ENCODE measurements at regions not wholly inside any gene's neighbourhood (a gene's known extent, or its start where the extent isn't known, plus 50 kb on each side); places are given as distances from the start of the nearest gene placed in this dataset.

- DNase-seq (ENCODE audit: low spot score) = no peak
- TF ChIP-seq, protein P1, sequence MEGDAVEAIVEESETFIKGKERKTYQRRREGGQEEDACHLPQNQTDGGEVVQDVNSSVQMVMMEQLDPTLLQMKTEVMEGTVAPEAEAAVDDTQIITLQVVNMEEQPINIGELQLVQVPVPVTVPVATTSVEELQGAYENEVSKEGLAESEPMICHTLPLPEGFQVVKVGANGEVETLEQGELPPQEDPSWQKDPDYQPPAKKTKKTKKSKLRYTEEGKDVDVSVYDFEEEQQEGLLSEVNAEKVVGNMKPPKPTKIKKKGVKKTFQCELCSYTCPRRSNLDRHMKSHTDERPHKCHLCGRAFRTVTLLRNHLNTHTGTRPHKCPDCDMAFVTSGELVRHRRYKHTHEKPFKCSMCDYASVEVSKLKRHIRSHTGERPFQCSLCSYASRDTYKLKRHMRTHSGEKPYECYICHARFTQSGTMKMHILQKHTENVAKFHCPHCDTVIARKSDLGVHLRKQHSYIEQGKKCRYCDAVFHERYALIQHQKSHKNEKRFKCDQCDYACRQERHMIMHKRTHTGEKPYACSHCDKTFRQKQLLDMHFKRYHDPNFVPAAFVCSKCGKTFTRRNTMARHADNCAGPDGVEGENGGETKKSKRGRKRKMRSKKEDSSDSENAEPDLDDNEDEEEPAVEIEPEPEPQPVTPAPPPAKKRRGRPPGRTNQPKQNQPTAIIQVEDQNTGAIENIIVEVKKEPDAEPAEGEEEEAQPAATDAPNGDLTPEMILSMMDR (IDR thresholded peaks at IDR 0.05; ENCODE audit: extremely low read depth, missing control alignments) = no peak
Measured at GRCh38 chr2:83923531-83923930, 535.5 kb downstream of the SUCLG1 start.

GRCh38 chr2:83916559-83916958, 542.5 kb downstream of the SUCLG1 start:
- DNase-seq (ENCODE audit: low spot score) = no peak
- TF ChIP-seq, protein P1 (IDR thresholded peaks at IDR 0.05; ENCODE audit: extremely low read depth, missing control alignments) = no peak

DNA sequence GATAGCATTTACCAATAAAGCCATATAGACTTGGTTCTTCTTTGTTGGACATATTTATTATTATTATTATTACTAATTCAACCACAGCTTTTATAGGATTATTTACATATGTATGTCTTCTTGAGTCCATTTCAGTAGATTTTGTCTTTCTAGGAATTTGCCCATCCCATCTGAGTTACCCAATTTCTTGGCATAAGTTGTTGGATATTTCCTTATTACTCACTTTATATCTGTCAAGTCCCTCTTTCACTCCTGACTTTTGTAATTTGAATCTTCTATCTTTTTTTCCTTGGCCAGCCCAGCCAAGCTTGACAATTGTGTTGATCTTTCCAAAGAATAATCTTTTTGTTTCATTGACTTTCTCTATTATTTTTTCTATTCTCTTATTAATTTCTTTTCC, 543.7 kb downstream of the SUCLG1 start:
- TF ChIP-seq, protein P1 (IDR thresholded peaks at IDR 0.05; ENCODE audit: extremely low read depth, missing control alignments) = no peak
- DNase-seq (ENCODE audit: low spot score) = no peak

GRCh38 chr2:83908750-83909149, 550.3 kb downstream of the SUCLG1 start:
- DNase-seq (ENCODE audit: low spot score) = no peak
- TF ChIP-seq, protein P1 (IDR thresholded peaks at IDR 0.05; ENCODE audit: extremely low read depth, missing control alignments) = no peak

GRCh38 chr2:83901317-83901716, 557.8 kb downstream of the SUCLG1 start:
- TF ChIP-seq, protein P1 (IDR thresholded peaks at IDR 0.05; ENCODE audit: extremely low read depth, missing control alignments) = no peak
- DNase-seq (ENCODE audit: low spot score) = no peak

DNA sequence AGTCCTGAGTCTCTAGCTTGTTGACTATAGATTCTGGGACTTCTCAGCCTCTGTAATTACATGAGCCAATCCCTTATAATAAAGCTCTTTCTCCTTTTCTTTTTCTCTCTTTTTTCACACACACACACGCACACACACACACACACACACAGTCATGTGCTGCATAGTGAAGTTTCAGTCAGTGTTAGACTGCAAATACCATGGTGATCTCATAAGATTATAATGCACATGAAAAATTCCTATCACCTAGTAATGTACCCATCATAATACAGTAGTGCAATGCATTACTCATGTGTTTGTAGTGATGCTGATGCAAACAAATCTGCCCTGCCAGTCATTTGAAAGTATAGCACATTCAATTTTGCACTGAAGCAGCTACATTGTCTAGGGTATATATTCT, 558.2 kb downstream of the SUCLG1 start:
- TF ChIP-seq, protein P1 (IDR thresholded peaks at IDR 0.05; ENCODE audit: extremely low read depth, missing control alignments) = no peak
- no peak for DNase-seq (ENCODE audit: low spot score)

DNA sequence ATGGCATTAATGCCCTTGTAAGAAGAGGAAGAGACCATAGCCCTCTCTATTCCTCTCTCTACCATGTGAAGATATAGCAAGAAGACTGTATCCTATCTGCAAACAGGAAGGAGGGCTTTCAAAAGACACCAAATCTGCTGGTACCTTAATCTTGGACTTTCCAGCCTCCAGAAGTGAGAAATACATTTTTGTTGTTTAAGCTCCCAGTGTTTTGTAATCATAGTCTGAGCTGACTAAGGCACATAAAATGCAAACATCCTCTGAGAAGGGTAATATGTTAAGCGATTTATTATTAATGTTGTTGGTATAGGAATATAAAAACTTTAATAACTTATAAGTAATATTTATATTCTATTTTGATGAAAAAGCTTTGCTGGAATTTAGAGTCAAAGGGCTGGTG, 559.8 kb downstream of the SUCLG1 start:
- TF ChIP-seq, protein P1 (IDR thresholded peaks at IDR 0.05; ENCODE audit: extremely low read depth, missing control alignments) = no peak
- no peak for DNase-seq (ENCODE audit: low spot score)

All from GM20000 (cell line).